Suprapubic skin (tissue), 4 donors: ENCODE measurements at regions not wholly inside any gene's neighbourhood (a gene's known extent, or its start where the extent isn't known, plus 50 kb on each side); places are given as distances from the start of the nearest gene placed in this dataset.

Source experiments
- EP300 ChIP-seq: sonication (generic); formaldehyde crosslinking; IDR thresholded peaks from one replicate; pipeline ENCODE4 v1.6.1; 2017; ENCODE audit warnings: antibody characterized with exemption
- POLR2A ChIP-seq, 2 donors: fragments of 450-650 bp; IDR thresholded peaks; one replicate each; pipeline ENCODE4 v1.6.1; 2017; ENCODE audit warnings: antibody characterized with exemption in 2 of 2, mild to moderate bottlenecking in 2 of 2, moderate library complexity in 2 of 2
- POLR2AphosphoS5 ChIP-seq, 3 donors: sonication (generic); formaldehyde crosslinking; IDR thresholded peaks; one replicate each; pipeline ENCODE4 v1.6.1; 2017; ENCODE audit warnings: antibody characterized with exemption in 3 of 3
- TF ChIP-seq, protein P1 (sequence below), 2 donors: fragments of 200-600 bp in 1 of 2; fragments of 450-650 bp in 1 of 2; sonication (generic) in 1 of 2; IDR thresholded peaks; one replicate each; pipeline ENCODE4 v1.5.1; 2016 to 2019; ENCODE audit warnings: antibody characterized with exemption in 2 of 2, mild to moderate bottlenecking in 1 of 2, moderate library complexity in 1 of 2

DNA sequence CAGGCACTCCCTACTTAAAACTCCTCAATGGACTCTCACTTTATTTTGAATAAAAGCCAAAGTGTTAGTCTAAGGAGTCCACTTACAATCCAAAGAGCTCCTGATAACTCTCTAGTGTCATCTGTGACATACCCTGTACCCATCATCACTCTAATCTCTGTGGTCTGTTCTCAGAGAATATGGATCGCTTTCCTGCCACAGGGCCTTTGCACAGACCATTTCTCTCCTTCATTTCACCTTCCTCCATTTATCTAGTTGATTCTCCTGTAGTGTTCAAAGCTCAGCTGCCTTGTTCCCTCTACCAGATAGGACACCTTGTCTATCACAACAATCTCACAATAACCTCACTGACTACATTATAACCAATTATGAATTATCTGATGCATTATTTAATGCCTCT is 185.4 kb upstream of the KBTBD8 start:
- TF ChIP-seq, protein P1, sequence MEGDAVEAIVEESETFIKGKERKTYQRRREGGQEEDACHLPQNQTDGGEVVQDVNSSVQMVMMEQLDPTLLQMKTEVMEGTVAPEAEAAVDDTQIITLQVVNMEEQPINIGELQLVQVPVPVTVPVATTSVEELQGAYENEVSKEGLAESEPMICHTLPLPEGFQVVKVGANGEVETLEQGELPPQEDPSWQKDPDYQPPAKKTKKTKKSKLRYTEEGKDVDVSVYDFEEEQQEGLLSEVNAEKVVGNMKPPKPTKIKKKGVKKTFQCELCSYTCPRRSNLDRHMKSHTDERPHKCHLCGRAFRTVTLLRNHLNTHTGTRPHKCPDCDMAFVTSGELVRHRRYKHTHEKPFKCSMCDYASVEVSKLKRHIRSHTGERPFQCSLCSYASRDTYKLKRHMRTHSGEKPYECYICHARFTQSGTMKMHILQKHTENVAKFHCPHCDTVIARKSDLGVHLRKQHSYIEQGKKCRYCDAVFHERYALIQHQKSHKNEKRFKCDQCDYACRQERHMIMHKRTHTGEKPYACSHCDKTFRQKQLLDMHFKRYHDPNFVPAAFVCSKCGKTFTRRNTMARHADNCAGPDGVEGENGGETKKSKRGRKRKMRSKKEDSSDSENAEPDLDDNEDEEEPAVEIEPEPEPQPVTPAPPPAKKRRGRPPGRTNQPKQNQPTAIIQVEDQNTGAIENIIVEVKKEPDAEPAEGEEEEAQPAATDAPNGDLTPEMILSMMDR (IDR thresholded peaks at IDR 0.05), result no peak
- TF ChIP-seq POLR2A (IDR thresholded peaks at IDR 0.05), result no peak
- no peak for TF ChIP-seq POLR2AphosphoS5 (IDR thresholded peaks at IDR 0.05)
- no peak for TF ChIP-seq EP300
